Activated CD8-positive, alpha-beta memory T cell treated with anti-CD3 and anti-CD28 coated beads, Interleukin-2, amount 50 U/mL, for 48 hours (primary cell): ENCODE measurements at regions not wholly inside any gene's neighbourhood (a gene's known extent, or its start where the extent isn't known, plus 50 kb on each side); places are given as distances from the start of the nearest gene placed in this dataset.

Experiments used
- DNase-seq: peaks from one replicate; pipeline ENCODE4 v3.0.0-alpha.2; 2020

- no peak for DNase-seq
Observed at GRCh38 chr16:51085271-51085670, 65.8 kb downstream of the SALL1 start.

- no peak for DNase-seq
Observed at GRCh38 chr16:51084074-51084928, 66.8 kb downstream of the SALL1 start.

DNA sequence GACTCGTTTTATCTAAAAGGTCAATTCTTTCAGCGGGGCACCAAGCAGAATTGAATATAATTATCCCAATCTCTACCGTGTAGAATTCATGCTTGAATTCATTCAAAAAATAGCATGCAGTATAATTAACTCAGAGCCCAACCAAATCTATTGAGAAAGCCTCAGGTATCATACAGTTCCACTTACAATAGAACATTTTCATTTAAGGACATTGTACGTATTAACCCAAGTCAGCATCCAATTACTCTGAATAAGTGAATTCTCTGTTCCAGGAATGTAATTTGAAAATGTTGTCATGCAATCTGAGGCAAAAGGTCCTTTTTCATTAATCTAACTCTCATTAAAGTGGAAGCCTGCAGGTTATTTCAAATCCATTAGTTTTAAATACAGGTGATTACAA is 78.5 kb downstream of the SALL1 start:
- no peak for DNase-seq

- DNase-seq, result no peak
Observed at GRCh38 chr16:51071326-51071725, 79.7 kb downstream of the SALL1 start.

- no peak for DNase-seq
Observed at GRCh38 chr16:51067352-51067751, 83.7 kb downstream of the SALL1 start.

DNA sequence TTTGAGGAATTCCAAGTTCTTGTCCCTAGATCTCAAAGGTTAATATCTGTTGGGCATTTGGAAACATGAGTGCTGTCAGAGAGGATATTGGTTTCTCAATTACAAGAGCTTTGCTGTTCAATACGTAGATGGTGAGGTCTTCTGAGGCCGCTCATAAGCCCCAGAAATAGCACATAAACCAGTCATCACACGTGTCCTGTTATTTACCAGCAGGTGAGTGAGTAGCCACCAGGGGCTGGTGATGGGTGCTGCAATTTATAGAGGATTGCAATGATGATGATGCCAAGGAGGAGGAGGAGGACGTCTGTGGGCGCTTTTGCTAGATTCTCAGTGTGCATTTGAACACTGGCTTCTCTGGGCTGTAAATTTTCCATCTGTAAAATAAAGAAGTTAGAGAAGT is 89.0 kb downstream of the SALL1 start:
- DNase-seq, result no peak

GRCh38 chr16:51061328-51061727 is 89.7 kb downstream of the SALL1 start:
- DNase-seq, result no peak

DNA sequence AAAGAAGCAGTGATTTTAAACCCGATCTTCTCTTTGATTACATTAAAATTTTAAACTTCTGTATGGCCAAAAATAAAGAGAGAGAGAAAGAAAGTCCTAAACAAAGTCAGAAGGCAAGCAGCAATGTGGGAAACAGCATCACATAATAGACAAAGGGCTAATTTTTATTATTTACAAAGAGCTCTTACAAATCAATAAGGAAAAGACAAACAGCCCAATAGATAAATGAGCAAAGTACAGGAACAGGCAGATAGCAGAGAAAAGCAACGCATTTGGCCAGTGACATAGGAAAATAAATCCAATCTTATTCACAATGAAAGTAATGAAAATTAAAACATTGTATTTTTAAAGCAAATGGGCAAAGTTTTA is 93.1 kb downstream of the SALL1 start:
- no peak for DNase-seq

DNA sequence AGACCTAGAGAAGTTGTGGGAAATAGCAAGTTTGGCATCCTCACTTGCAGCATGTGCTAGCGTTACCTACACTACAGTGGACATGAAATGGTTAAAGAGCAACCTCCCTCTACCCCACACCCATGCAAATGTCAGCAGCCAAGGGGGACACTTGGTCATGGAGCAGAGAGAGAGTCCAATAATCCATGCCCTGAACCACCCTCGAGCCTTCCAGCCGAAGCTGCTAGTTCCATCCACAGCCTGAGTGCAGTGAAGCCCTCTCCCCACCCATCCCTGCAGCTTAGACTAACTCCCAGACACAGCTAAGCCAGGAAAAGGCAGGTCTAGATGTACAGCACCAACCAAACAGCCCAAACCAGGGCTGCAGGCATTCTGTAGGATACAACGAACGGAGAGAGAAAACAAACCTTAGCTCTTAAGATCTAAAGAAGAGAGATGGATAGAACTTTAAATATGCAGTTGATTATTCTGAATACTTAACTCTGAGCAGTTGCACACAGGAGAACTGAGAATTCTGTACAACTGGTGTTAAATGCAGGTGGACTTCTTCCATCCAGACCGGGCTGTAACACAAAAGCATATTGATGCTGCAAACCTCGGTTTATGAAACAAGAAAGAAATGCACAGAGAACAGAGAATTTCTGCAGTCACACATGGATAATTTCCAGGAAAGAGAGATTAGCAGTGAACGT is 93.8 kb downstream of the SALL1 start:
- DNase-seq, result no peak

DNA sequence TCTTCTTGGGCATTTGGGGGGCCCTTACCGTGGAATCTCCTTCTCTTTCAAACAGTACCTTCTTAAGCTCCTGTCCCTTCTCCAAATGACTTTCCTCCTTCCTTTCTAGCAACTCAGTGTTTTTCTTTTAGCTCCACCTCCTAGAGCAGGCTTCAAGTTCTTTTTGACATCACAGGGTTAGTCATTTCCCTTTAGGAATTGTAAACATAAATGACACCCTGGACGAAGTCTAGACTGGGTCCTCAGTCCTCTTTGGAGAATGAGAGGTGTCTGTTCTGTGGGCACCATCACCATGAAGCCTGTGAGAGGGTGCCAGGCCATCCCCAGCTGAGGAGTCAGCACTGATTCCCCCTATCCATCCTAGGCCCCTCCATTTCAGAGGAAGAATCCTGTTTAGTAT is 94.7 kb downstream of the SALL1 start:
- no peak for DNase-seq

DNA sequence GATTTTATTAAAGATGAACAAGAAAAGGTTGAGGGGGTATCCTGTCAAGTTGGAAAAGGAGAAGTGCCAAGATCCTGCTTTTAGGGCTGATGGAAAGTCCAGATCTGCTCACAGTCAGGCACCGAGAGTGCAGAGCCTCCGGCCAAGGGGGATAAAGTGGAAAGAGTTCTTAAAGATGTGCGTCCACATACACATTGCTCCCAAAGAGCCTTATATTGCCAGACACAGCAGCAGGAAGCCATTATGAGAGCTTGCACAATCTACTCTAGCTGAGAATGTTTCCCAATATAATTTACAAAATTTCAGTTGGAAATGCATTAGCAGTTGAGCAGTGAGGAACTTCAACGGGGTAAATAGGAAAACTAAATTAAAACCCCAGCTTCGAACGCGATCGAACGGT is 95.6 kb downstream of the SALL1 start:
- DNase-seq, result no peak

- DNase-seq, result no peak
Observed at GRCh38 chr16:51053775-51054174, 97.3 kb downstream of the SALL1 start.

- DNase-seq, result no peak
Observed at GRCh38 chr16:51051671-51052070, 99.4 kb downstream of the SALL1 start.

DNA sequence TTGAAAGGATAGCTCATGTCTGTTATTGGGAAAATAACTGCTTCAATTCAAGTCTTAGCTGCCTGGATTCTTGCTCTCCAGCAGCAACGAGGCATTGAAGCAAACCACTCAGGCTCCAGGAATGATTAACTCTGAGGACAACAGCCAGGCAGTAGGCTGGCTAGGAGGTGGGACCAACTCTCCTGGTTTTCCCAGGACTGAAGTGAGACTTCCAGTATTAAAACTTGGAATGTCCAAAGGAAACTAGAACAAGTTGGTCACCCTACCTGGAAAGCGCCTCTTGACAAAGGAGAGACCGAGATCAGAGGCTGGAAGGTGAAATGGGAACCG is 100.7 kb downstream of the SALL1 start:
- DNase-seq, result no peak

- no peak for DNase-seq
Observed at GRCh38 chr16:51049678-51050376, 101.2 kb downstream of the SALL1 start.

DNA sequence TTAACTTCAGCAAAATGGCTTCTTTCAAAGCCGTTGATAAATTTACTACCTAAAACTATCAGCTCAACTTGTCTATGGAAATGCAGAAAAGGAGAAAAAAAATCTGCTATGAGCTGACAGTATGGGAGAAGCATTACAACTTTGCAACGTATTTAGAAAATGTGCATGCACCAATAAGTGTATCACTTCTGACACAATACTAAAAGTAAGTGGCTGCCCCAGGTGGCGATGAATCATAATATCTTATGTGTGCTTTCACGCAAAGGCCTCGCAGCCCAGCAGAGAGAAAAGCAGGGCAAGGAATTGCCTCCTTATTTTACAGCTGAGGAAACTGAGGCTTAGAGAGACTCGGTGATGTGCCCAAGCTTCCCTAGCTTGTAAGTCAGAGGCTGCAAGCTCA is 101.8 kb downstream of the SALL1 start:
- no peak for DNase-seq

- DNase-seq, result no peak
Observed at GRCh38 chr16:51048544-51048943, 102.5 kb downstream of the SALL1 start.

DNA sequence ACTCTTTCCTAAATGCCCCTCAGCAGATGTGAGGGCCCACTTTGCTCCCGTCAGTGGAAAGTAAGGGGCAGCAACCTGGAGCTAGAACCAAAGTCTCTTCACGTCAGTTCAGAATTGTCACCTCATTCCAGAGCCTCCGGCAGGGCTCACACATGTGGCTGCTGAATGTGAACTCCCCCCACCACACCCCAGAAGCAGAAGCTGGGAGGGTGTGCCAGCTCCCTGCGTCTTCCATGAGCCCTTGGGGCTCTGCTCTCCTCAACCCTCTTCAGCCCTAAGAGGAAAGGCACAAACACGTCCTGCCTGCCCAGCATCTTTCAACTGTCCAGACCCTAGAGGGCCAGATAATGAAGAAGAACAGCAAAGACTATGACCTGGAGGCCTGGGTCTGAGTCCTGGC is 105.3 kb downstream of the SALL1 start:
- no peak for DNase-seq

DNA sequence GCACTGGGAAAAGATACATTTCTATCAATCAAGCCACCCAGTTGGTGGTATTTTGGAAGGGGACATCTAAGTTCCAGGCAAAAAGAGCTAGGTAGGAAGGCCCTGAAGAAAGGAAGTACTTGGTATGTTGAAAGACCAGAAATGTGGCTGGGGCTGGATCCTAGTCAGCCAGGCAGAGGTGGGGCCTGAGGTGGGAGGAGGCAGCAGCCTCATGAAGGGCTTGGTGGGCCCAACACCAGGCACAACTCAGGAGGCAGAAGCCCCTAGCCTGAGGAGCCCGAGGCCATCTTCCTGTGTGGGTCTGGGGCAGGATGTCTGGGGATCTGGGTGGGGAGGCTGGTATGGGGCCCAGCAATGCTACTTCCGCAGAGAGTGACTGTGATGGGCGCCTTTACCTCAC is 105.9 kb downstream of the SALL1 start:
- DNase-seq, result no peak

DNA sequence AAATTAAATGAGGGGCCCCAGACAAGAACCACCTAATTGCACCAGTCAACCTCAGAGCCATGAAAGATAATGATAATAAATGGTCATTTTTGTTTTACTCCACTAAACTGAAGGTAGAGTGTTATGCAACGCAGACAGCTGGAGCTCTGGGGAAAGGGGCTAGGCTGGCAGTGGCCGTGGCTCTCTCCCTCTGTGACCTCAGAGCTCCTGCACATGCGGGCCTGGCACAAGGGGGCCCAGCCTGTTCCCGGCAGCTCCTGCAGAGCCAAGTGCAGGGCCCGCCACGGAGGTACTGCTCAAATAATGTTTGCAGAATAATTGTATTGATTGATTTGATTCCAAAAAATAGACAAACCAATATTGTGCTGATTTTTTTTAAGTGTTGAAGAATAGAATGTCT is 109.5 kb downstream of the SALL1 start:
- no peak for DNase-seq

DNA sequence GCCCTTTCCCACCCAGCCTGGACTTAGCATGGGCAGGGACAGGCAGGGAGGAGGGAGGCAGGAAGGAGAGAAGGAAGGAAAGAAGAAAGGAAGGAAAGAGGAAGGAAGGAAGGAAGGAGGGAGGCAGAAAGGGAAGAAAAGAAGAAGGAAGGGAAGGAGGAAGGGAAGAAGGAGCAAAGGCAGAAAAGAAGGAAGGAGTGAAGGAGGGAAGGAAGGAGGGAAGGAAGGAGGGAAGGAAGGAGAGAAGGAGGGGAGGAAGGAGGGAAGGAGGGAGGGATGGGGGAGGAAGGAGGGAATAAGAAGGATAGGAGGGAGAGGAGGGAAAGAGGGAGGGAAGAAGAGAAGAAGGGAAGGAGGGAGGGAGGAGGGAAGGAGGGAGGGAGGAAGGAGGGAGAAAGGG is 110.4 kb downstream of the SALL1 start:
- DNase-seq, result no peak

- DNase-seq, result no peak
Observed at GRCh38 chr16:51039638-51040331, 111.3 kb downstream of the SALL1 start.

GRCh38 chr16:51035711-51036110 is 115.4 kb downstream of the SALL1 start:
- no peak for DNase-seq

DNA sequence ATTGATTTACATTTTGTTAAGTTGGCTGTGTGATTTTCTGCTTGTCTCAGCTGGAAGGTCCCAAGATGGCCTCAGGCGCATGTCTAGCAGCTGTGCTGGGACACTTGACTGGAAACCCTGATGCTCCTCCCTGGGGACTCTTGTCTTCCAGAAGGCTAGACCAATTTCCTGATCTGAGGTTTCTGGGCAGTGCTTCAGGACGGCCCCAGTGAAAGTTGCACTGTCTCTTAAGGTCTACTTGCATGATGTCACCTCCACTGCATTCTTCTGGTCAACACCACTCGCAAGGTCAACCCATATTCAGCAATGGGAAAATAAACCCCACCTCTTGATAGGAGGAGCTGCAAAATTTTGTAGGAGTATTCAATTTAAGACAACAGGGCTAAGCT is 116.0 kb downstream of the SALL1 start:
- DNase-seq, result no peak
